ENCODE measurements at regions not wholly inside any gene's neighbourhood (a gene's known extent, or its start where the extent isn't known, plus 50 kb on each side); places are given as distances from the start of the nearest gene placed in this dataset.

GRCh38 chr2:82027921-82028615, 1723.5 kb upstream of the LRRTM1 start:
- intact Hi-C loops (cut with micrococcal nuclease), result no loop called here
- POLR2A ChIA-PET (ENCODE audit: unreplicated experiment), result no interaction called here

GRCh38 chr2:82023710-82024109, 1719.2 kb upstream of the LRRTM1 start:
- H3K36me3 ChIP-seq (ENCODE audit: low read depth, low read length), result no peaks in the 10 kb centered on the region
- intact Hi-C loops (cut with micrococcal nuclease), result loop anchor here (2.0 to 5.0 kb wide), 3 partner anchors 121 to 1017 kb away; no protein-coding TSS in a partner anchor
- BruUV-seq (replicated peaks), result no TSS peak
- H3K9me3 ChIP-seq (ENCODE audit: low read length), result no peaks in the 10 kb centered on the region
- TF ChIP-seq EZH2 (IDR thresholded peaks at IDR 0.05; ENCODE audit: low read length, unreplicated experiment) (no peak), CTCF (conservative IDR thresholded peaks at IDR 0.05; ENCODE audit: low read depth, low read length) (peak; percentile 61)
- H3K4me3 ChIP-seq (ENCODE audit: low read length), result no peak overlapping the region
- ChIA-PET CTCF (no interaction called here), POLR2A (ENCODE audit: unreplicated experiment) (no interaction called here)
- ATAC-seq (no peak), DNase-seq (peak; percentile 42)
- H3K27me3 ChIP-seq (ENCODE audit: low read length), result no peaks in the 10 kb centered on the region
- no peak overlapping the region for H3K27ac ChIP-seq (ENCODE audit: low read length)
- H4K20me1 ChIP-seq (ENCODE audit: low read length), result no peaks in the 10 kb centered on the region
- H3K4me1 ChIP-seq (ENCODE audit: insufficient read depth, low read length), result no peaks in the 10 kb centered on the region
- no peaks in the 10 kb centered on the region for H3K9me2 ChIP-seq (replicated peaks; ENCODE audit: low read length)
- H3K9ac ChIP-seq (ENCODE audit: low read length), result no peak overlapping the region
- H3F3A ChIP-seq (ENCODE audit: low read length, unreplicated experiment), result no peaks in the 10 kb centered on the region
- H3K79me2 ChIP-seq (ENCODE audit: low read length), result no peaks in the 10 kb centered on the region
- 0 out of 2 replicates have a peak overlapping the region, but pooled peaks have one; percentile 52 for H2AFZ ChIP-seq (ENCODE audit: low read length)
- no peak overlapping the region for H3K4me2 ChIP-seq (ENCODE audit: low read length)

More at GRCh38 chr2:82027921-82028615, 1723.5 kb upstream of the LRRTM1 start:
- ATAC-seq (no peak), DNase-seq (no peak)
- Histone ChIP-seq H3K36me3 (ENCODE audit: low read depth, low read length) (no peaks in the 10 kb centered on the region), H3K4me1 (ENCODE audit: insufficient read depth, low read length) (no peaks in the 10 kb centered on the region), H3K4me2 (ENCODE audit: low read length) (no peak overlapping the region), H3K27me3 (ENCODE audit: low read length) (no peaks in the 10 kb centered on the region), H3K9ac (ENCODE audit: low read length) (no peak overlapping the region), H2AFZ (ENCODE audit: low read length) (no peak overlapping the region), H3K9me3 (ENCODE audit: low read length) (no peaks in the 10 kb centered on the region), H3K79me2 (ENCODE audit: low read length) (no peaks in the 10 kb centered on the region), H3K27ac (ENCODE audit: low read length) (no peak overlapping the region), H4K20me1 (ENCODE audit: low read length) (no peaks in the 10 kb centered on the region), H3K9me2 (replicated peaks; ENCODE audit: low read length) (no peaks in the 10 kb centered on the region), H3F3A (ENCODE audit: low read length, unreplicated experiment) (no peaks in the 10 kb centered on the region), H3K4me3 (ENCODE audit: low read length) (no peak overlapping the region)
- BruUV-seq (replicated peaks), result no TSS peak
- TF ChIP-seq EZH2phosphoT487 (IDR thresholded peaks at IDR 0.05; ENCODE audit: borderline replicate concordance, low read length), result no peak
- TF ChIP-seq CTCF (conservative IDR thresholded peaks at IDR 0.05; ENCODE audit: low read depth, low read length), result no peak
- no peak for TF ChIP-seq EZH2 (IDR thresholded peaks at IDR 0.05; ENCODE audit: low read length, unreplicated experiment)
- CTCF ChIA-PET, result interaction anchor here (0.7 kb wide), 1 partner anchor 133 kb away, joined by 3 read pairs; no protein-coding TSS in a partner anchor

- no peak overlapping the region for H2AFZ ChIP-seq (ENCODE audit: low read length)
- BruUV-seq (replicated peaks), result no TSS peak
- no peaks in the 10 kb centered on the region for H3K9me2 ChIP-seq (replicated peaks; ENCODE audit: low read length)
- H3K79me2 ChIP-seq (ENCODE audit: low read length), result no peaks in the 10 kb centered on the region
- no peaks in the 10 kb centered on the region for H3K27me3 ChIP-seq (ENCODE audit: low read length)
- no peak overlapping the region for H3K9ac ChIP-seq (ENCODE audit: low read length)
- intact Hi-C loops (cut with micrococcal nuclease), result no loop called here
- CTCF ChIA-PET, result no interaction called here
- no peaks in the 10 kb centered on the region for H3K9me3 ChIP-seq (ENCODE audit: low read length)
- H4K20me1 ChIP-seq (ENCODE audit: low read length), result no peaks in the 10 kb centered on the region
- TF ChIP-seq EZH2 (IDR thresholded peaks at IDR 0.05; ENCODE audit: low read length, unreplicated experiment) (no peak), EZH2phosphoT487 (IDR thresholded peaks at IDR 0.05; ENCODE audit: borderline replicate concordance, low read length) (no peak), CTCF (conservative IDR thresholded peaks at IDR 0.05; ENCODE audit: low read depth, low read length) (no peak)
- H3K4me2 ChIP-seq (ENCODE audit: low read length), result no peak overlapping the region
- ATAC-seq, result no peak
- H3K27ac ChIP-seq (ENCODE audit: low read length), result no peak overlapping the region
- POLR2A ChIA-PET (ENCODE audit: unreplicated experiment), result no interaction called here
- no peak overlapping the region for H3K4me3 ChIP-seq (ENCODE audit: low read length)
- no peak for DNase-seq
- H3F3A ChIP-seq (ENCODE audit: low read length, unreplicated experiment), result no peaks in the 10 kb centered on the region
- no peaks in the 10 kb centered on the region for H3K36me3 ChIP-seq (ENCODE audit: low read depth, low read length)
- H3K4me1 ChIP-seq (ENCODE audit: insufficient read depth, low read length), result no peaks in the 10 kb centered on the region
These were observed 1709.1 kb upstream of the LRRTM1 start for GRCh38 chr2:82013641-82014040.
